Stomach (tissue), 4 donors: ENCODE measurements at regions not wholly inside any gene's neighbourhood (a gene's known extent, or its start where the extent isn't known, plus 50 kb on each side); places are given as distances from the start of the nearest gene placed in this dataset.

Source experiments
- POLR2A ChIP-seq, 4 donors: fragments of 450-650 bp; IDR thresholded peaks; one replicate each; pipeline ENCODE4 v1.6.1; 2016; ENCODE audit warnings: antibody characterized with exemption in 4 of 4, control low read depth in 2 of 4, mild to moderate bottlenecking in 1 of 4, moderate library complexity in 1 of 4
- TF ChIP-seq, protein P1 (sequence below), 7 experiments: fragments of 450-650 bp in 4 of 7; fragments of 200-600 bp in 3 of 7; sonication (generic) in 3 of 7; IDR thresholded peaks; one replicate each; pipeline ENCODE4 v1.5.1; 2016 to 2019; ENCODE audit warnings: antibody characterized with exemption in 7 of 7, control low read depth in 2 of 7, mild to moderate bottlenecking in 1 of 7

- no peak for TF ChIP-seq POLR2A (IDR thresholded peaks at IDR 0.05)
- TF ChIP-seq, protein P1, sequence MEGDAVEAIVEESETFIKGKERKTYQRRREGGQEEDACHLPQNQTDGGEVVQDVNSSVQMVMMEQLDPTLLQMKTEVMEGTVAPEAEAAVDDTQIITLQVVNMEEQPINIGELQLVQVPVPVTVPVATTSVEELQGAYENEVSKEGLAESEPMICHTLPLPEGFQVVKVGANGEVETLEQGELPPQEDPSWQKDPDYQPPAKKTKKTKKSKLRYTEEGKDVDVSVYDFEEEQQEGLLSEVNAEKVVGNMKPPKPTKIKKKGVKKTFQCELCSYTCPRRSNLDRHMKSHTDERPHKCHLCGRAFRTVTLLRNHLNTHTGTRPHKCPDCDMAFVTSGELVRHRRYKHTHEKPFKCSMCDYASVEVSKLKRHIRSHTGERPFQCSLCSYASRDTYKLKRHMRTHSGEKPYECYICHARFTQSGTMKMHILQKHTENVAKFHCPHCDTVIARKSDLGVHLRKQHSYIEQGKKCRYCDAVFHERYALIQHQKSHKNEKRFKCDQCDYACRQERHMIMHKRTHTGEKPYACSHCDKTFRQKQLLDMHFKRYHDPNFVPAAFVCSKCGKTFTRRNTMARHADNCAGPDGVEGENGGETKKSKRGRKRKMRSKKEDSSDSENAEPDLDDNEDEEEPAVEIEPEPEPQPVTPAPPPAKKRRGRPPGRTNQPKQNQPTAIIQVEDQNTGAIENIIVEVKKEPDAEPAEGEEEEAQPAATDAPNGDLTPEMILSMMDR (IDR thresholded peaks at IDR 0.05), result no peak
Measured at GRCh38 chr16:86979061-86979460, 338.1 kb downstream of the C16orf95 start.
